GM12864 (cell line): ENCODE measurements at regions not wholly inside any gene's neighbourhood (a gene's known extent, or its start where the extent isn't known, plus 50 kb on each side); places are given as distances from the start of the nearest gene placed in this dataset.

Experiments used
- DNase-seq: peaks from one replicate; pipeline ENCODE4 v3.0.0-alpha.2; 2011; ENCODE audit warnings: low read depth
- H3K4me3 ChIP-seq: 2 replicates; pipeline ENCODE4 v1.5.1; 2011; ENCODE audit warnings: mild to moderate bottlenecking, low read depth, low read length, control low read depth
- CTCF ChIP-seq: IDR thresholded peaks from 2 replicates; pipeline ENCODE4 v1.5.1; 2011; ENCODE audit warnings: low read depth, mild to moderate bottlenecking, moderate library complexity, low read length, control low read depth, inconsistent platforms; ENCODE audit errors: missing control alignments

GRCh38 chr3:68468695-68469375 is 463.5 kb downstream of the TAFA4 start:
- no peak for DNase-seq
- no peak for TF ChIP-seq CTCF
- H3K4me3 ChIP-seq, result no peak overlapping the region

- no peak for TF ChIP-seq CTCF
- no peak overlapping the region for H3K4me3 ChIP-seq
- no peak for DNase-seq
Observed at GRCh38 chr3:68467465-68467864, 464.9 kb downstream of the TAFA4 start.

- DNase-seq, result no peak
- no peak for TF ChIP-seq CTCF
- no peak overlapping the region for H3K4me3 ChIP-seq
Observed at GRCh38 chr3:68458581-68458980, 473.8 kb downstream of the TAFA4 start.

- TF ChIP-seq CTCF, result no peak
- no peak overlapping the region for H3K4me3 ChIP-seq
- DNase-seq, result no peak
Observed at GRCh38 chr3:68448510-68449383, 483.6 kb downstream of the TAFA4 start.

- H3K4me3 ChIP-seq, result no peak overlapping the region
- no peak for TF ChIP-seq CTCF
- no peak for DNase-seq
Observed at GRCh38 chr3:68447885-68448284, 484.5 kb downstream of the TAFA4 start.

GRCh38 chr3:68441054-68441453 is 491.3 kb downstream of the TAFA4 start:
- no peak overlapping the region for H3K4me3 ChIP-seq
- no peak for TF ChIP-seq CTCF
- DNase-seq, result no peak
